K562 (cell line): ENCODE measurements at regions not wholly inside any gene's neighbourhood (a gene's known extent, or its start where the extent isn't known, plus 50 kb on each side); places are given as distances from the start of the nearest gene placed in this dataset.
A peak's percentile ranks its signal among the peaks of the same experiment; 100 is the strongest.
"Not testable (repeated sequence)": the region's sequence is repeated elsewhere in the genome, so short reads cannot be mapped to it uniquely, and the experiment has no call there.

ENCODE experiments used
- ATAC-seq: fragments of 200-7000 bp; cut with Tn5 transposase; 3 replicates; pipeline ENCODE4 v1.9.1; 2020; ENCODE audit warnings: moderate library complexity
- BruUV-seq: library from RNA; stranded (reverse); fragments of 400-500 nt; replicated peaks from 2 replicates; lab custom pipeline; 2021; lab: Mats Ljungman, UMichigan
- CTCF ChIA-PET: fragments of 300-600 bp; formaldehyde crosslinking; extraction: SDS; loops from one replicate; lab custom pipeline; 2021; ENCODE audit warnings: low intra/inter-chr PET ratio; lab: Yijun Ruan, JAX
- POLR2A ChIA-PET: fragments of 300-600, 350-650 bp; sonication (Branson Sonifier 250); formaldehyde crosslinking; extraction: SDS; loops from one replicate; lab custom pipeline; 2021; ENCODE audit warnings: antibody characterized with exemption, inconsistent platforms; lab: Yijun Ruan, JAX
- DNase-seq, 4 experiments: peaks; one replicate each; pipeline versions ENCODE4 v3.0.0 to v3.0.0-alpha.2; 2011 to 2018; ENCODE audit warnings: low spot score in 3 of 4, mixed read lengths in 3 of 4; ENCODE audit errors: extremely low read depth in 1 of 4
- FAIRE-seq: peaks from 2 replicates; lab custom pipeline; 2011; peaks lifted over from hg19 to GRCh38; lab: Jason Lieb, UNC
- H2AFZ ChIP-seq: 2 replicates; pipeline ENCODE4 v1.6.0; 2011; ENCODE audit warnings: low read depth, low read length, control low read depth, inconsistent platforms
- H3K27ac ChIP-seq: fragments of 200-600 bp; 3 replicates; pipeline ENCODE4 v1.8.0; 2011; ENCODE audit warnings: low read depth, mild to moderate bottlenecking, control low read depth, inconsistent platforms, low read length, moderate library complexity, mixed read lengths; ENCODE audit errors: extremely low read depth
- H3K27me3 ChIP-seq, 2 experiments: fragments of 300-600 bp in 1 of 2; 2 replicates in 1 of 2; 3 replicates in 1 of 2; pipeline versions ENCODE4 v1.6.0 to v1.8.0; 2011; ENCODE audit warnings: inconsistent platforms in 2 of 2, low read length in 2 of 2, mild to moderate bottlenecking in 1 of 2, mixed read lengths in 1 of 2, moderate library complexity in 1 of 2; ENCODE audit not compliant: control insufficient read depth in 2 of 2, insufficient read depth in 2 of 2
- H3K36me3 ChIP-seq: fragments of 300-600 bp; 3 replicates; pipeline ENCODE4 v1.8.0; 2011; ENCODE audit warnings: mild to moderate bottlenecking, low read length, inconsistent platforms; ENCODE audit not compliant: control insufficient read depth, insufficient read depth
- H3K4me1 ChIP-seq, 2 experiments: fragments of 200-600 bp in 1 of 2; replicated peaks in 1 of 2; 2 replicates in 1 of 2; 3 replicates in 1 of 2; pipeline versions ENCODE4 v1.5.1 to v1.8.0; 2011; ENCODE audit warnings: inconsistent platforms in 2 of 2, low read length in 2 of 2, mild to moderate bottlenecking in 1 of 2, mixed read lengths in 1 of 2, moderate library complexity in 1 of 2; ENCODE audit not compliant: control insufficient read depth in 2 of 2, insufficient read depth in 2 of 2
- H3K4me2 ChIP-seq: 2 replicates; pipeline ENCODE4 v1.6.1; 2011; ENCODE audit warnings: low read length, control low read depth, inconsistent platforms, mixed read lengths; ENCODE audit not compliant: insufficient read depth
- H3K4me3 ChIP-seq: fragments of 200-600 bp; sonication (generic), shearing (Covaris generic); 2 replicates; pipeline ENCODE4 v1.5.1; 2016; ENCODE audit warnings: control low read depth, inconsistent platforms
- H3K79me2 ChIP-seq: fragments of 200-600 bp; 3 replicates; pipeline ENCODE4 v1.8.0; 2011; ENCODE audit warnings: low read length, inconsistent platforms; ENCODE audit not compliant: control insufficient read depth, insufficient read depth
- H3K9ac ChIP-seq, 2 experiments: 2 replicates each; pipeline versions ENCODE4 v1.6.0 to v1.6.1; 2011; ENCODE audit warnings: low read depth in 2 of 2, low read length in 2 of 2, control low read depth in 1 of 2, inconsistent platforms in 1 of 2, mild to moderate bottlenecking in 1 of 2, mixed read lengths in 1 of 2; ENCODE audit not compliant: insufficient read depth in 1 of 2
- H3K9me1 ChIP-seq: one replicate; pipeline ENCODE4 v1.6.0; 2011; ENCODE audit warnings: inconsistent platforms, mild to moderate bottlenecking, low read length, moderate library complexity; ENCODE audit not compliant: control insufficient read depth, insufficient read depth
- H3K9me3 ChIP-seq: replicated peaks from 2 replicates; pipeline ENCODE4 v1.5.1; 2011; ENCODE audit warnings: low read depth, low read length, inconsistent platforms; ENCODE audit not compliant: control insufficient read depth, insufficient read depth
- H4K20me1 ChIP-seq: replicated peaks from 2 replicates; pipeline ENCODE4 v1.6.1; 2011; ENCODE audit warnings: low read length, inconsistent platforms, mixed read lengths; ENCODE audit not compliant: control insufficient read depth, insufficient read depth
- BCOR ChIP-seq: fragments of 450-650 bp; IDR thresholded peaks from 2 replicates; pipeline ENCODE4 v1.6.1; 2016
- FOXA1 ChIP-seq: fragments of 450-650 bp; IDR thresholded peaks from 2 replicates; pipeline ENCODE4 v1.6.1; 2016; ENCODE audit warnings: mild to moderate bottlenecking, borderline replicate concordance
- KDM1A ChIP-seq, 2 experiments: fragments of 450-650 bp; IDR thresholded peaks; 2 replicates each; pipeline ENCODE4 v1.6.1; 2016; ENCODE audit warnings: mild to moderate bottlenecking in 2 of 2
- NUFIP1 ChIP-seq: fragments of 450-650 bp; IDR thresholded peaks from 2 replicates; pipeline ENCODE4 v1.6.1; 2018; ENCODE audit not compliant: partially characterized antibody
- RBM25 ChIP-seq: fragments of 200-400 bp; formaldehyde crosslinking; IDR thresholded peaks from 2 replicates; pipeline ENCODE4 v1.6.1; 2018; ENCODE audit warnings: low read length, low read depth, moderate library complexity; ENCODE audit not compliant: severe bottlenecking
- STAT6 ChIP-seq: sonication (generic); formaldehyde crosslinking; IDR thresholded peaks from 2 replicates; pipeline ENCODE4 v1.8.1; 2023; ENCODE audit warnings: mild to moderate bottlenecking, missing genetic modification reagents
- ZNF146 ChIP-seq: IDR thresholded peaks from one replicate; pipeline ENCODE4 v1.6.1; 2018; ENCODE audit warnings: missing compliant biosample characterization; ENCODE audit not compliant: unreplicated experiment
- WGBS: fragments of 100-300 bp; shearing (Covaris generic); methylation state at CpG from one replicate; pipeline ENCODE4 v1.1.6; 2016; ENCODE audit warnings: low coverage, mixed read lengths; ENCODE audit not compliant: insufficient coverage; ENCODE audit errors: missing lambda C conversion rate; 5-methylcytosine and 5-hydroxymethylcytosine counted together
- in situ Hi-C: fragments of 300-500 bp; cut with MboI; formaldehyde crosslinking; loops from 4 replicates; pipeline ENCODE4 v1.15.0; 2018; ENCODE audit warnings: inconsistent platforms, mixed read lengths
- intact Hi-C: fragments of 100-400 bp; cut with micrococcal nuclease; formaldehyde crosslinking; loops from 2 replicates; pipeline ENCODE4 v1.14.2; 2022
- TF ChIP-seq, protein P1 (sequence below): fragments of 200-800 bp; sonication (Bioruptor generic); IDR thresholded peaks from 2 replicates; pipeline ENCODE4 v1.6.1; 2017; ENCODE audit warnings: missing genetic modification characterization, missing compliant biosample characterization

- Histone ChIP-seq H3K36me3 (no peaks in the 10 kb centered on the region), H3K4me2 (no peak overlapping the region), H4K20me1 (no peaks in the 10 kb centered on the region), H3K9me3 (no peaks in the 10 kb centered on the region; the same call in 1 of the 2 replicates), H2AFZ (no peak overlapping the region), H3K27ac (no peak overlapping the region)
- no peak for DNase-seq
- intact Hi-C loops = no loop called here
- no TSS peak for BruUV-seq
- POLR2A ChIA-PET = no interaction called here
- TF ChIP-seq NUFIP1 (no peak), RBM25 (peak; percentile 30), ZNF146 (CRISPR knock-in tag) (peak; percentile 81), STAT6 (CRISPR knock-in tag) (no peak), KDM1A (IDR thresholded peaks at IDR 0.05) (peak in 1 of 2 experiments; percentile 48; a peak in 2 of 4 replicates), FOXA1 (no peak), BCOR (peak; percentile 43; the same call in 1 of the 2 replicates)
- TF ChIP-seq, protein P1, sequence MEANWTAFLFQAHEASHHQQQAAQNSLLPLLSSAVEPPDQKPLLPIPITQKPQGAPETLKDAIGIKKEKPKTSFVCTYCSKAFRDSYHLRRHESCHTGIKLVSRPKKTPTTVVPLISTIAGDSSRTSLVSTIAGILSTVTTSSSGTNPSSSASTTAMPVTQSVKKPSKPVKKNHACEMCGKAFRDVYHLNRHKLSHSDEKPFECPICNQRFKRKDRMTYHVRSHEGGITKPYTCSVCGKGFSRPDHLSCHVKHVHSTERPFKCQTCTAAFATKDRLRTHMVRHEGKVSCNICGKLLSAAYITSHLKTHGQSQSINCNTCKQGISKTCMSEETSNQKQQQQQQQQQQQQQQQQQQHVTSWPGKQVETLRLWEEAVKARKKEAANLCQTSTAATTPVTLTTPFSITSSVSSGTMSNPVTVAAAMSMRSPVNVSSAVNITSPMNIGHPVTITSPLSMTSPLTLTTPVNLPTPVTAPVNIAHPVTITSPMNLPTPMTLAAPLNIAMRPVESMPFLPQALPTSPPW (CRISPR knock-in tag) = no peak
- TF ChIP-seq, all 486 proteins: peak for 4
- 14% methylated on average over 4 of the region's 4 CpGs for WGBS
- H3K27me3 ChIP-seq = no peaks in the 10 kb centered on the region; a peak in 1 of 5 replicates
- no peaks in the 10 kb centered on the region for H3K9me1 ChIP-seq
- no peaks in the 10 kb centered on the region for H3K79me2 ChIP-seq
- H3K4me1 ChIP-seq = no peaks in the 10 kb centered on the region
- FAIRE-seq = no peak
- ATAC-seq = no peak
- CTCF ChIA-PET = no interaction called here
- no peak overlapping the region for H3K4me3 ChIP-seq
- in situ Hi-C loops = no loop called here
- no peak overlapping the region for H3K9ac ChIP-seq
These were observed 79.7 kb upstream of the EFCAB3 start for GRCh38 chr17:62300697-62301096.

- H3K79me2 ChIP-seq, in situ Hi-C loops, ATAC-seq, H4K20me1 ChIP-seq, H3K4me3 ChIP-seq, H3K36me3 ChIP-seq, H3K27me3 ChIP-seq, H2AFZ ChIP-seq, H3K9me1 ChIP-seq, H3K27ac ChIP-seq, CTCF ChIA-PET, H3K9me3 ChIP-seq, intact Hi-C loops, H3K9ac ChIP-seq, FAIRE-seq, BruUV-seq, DNase-seq, POLR2A ChIA-PET, H3K4me1 ChIP-seq, H3K4me2 ChIP-seq: not testable (repeated sequence)
- WGBS = 55% methylated on average over 6 of the region's 14 CpGs
These were observed 105.1 kb upstream of the EFCAB3 start for GRCh38 chr17:62275290-62275689.
